NCI-H1092 treated with DMSO at 0.1 percent for 48 hours (cell line): ENCODE measurements at regions not wholly inside any gene's neighbourhood (a gene's known extent, or its start where the extent isn't known, plus 50 kb on each side); places are given as distances from the start of the nearest gene placed in this dataset.
"Not testable (repeated sequence)": the region's sequence is repeated elsewhere in the genome, so short reads cannot be mapped to it uniquely, and the experiment has no call there.

Experiments
- DNase-seq: peaks from one replicate; lab custom pipeline; 2025; lab: John Stamatoyannopoulos, UW

DNA sequence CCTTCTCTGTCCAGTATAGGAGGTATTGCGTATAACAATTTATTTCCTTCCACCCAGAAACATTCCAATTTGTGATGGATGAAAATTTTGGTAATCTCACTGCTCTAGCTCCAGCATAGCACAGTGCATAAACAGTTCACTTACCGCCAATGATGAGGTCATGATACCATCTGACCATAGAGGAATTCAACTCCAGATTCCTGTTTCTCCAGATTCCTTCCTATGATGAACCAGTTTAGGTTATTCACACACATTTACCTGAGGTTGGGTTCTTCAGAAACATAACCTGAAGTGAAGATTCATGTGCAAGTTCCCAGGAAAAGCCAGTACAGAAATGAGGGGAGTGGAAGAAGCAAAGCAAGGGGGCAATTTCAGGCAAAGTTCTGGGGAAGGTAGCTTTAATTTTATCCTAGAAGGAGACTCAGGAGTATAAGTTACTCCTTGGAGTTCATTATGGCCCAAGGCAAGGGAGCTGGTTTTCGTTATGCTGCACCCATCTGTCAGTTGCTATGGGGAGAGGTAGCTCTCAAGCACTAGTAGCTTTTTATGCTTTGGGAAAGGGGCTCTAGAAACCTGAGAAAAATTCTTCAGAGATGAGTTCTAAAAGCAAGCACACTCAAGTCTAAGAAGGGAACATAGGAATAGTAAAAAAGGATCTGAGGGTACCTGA, 121.6 kb downstream of the CASP12 start:
- no peak for DNase-seq

DNA sequence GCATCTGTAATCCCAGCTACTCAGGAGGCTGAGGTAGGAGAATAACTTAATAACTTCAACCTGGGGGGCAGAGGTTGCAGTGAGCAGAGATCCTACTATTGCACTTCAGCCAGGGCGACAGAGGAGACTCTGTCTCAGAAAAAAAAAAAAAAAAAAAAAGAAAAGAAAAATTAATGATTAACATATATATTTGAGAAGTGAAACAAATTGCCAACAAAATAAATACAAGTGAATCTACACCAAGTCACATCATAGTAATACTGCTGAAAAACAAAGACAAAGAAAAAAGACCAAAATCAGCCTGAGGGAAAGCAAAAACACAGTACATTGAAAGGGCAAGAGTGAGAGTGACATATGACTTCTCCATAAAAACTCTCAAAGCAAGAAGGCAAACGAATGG, 123.7 kb downstream of the CASP12 start:
- DNase-seq, result no peak

DNA sequence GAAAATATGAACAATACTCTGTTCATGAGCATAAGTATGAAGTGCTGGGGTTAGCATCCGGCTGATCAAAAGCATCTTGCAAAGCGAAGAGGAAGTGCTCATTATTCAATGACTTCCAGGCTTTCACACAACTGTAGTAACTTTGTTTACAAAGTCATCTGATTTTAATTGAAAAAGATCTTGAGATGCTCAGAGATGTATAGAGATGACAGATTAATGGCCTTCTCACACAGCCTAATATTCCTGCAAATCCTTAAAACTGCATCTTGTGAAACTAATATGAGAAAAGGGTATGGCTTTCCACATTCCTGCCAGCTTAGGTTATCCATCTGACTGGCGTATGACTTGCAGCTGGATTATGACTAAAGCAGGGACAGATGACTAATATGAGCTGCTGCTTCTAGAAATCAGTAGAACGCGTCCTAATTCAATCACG, 125.4 kb downstream of the CASP12 start:
- DNase-seq, result no peak

DNA sequence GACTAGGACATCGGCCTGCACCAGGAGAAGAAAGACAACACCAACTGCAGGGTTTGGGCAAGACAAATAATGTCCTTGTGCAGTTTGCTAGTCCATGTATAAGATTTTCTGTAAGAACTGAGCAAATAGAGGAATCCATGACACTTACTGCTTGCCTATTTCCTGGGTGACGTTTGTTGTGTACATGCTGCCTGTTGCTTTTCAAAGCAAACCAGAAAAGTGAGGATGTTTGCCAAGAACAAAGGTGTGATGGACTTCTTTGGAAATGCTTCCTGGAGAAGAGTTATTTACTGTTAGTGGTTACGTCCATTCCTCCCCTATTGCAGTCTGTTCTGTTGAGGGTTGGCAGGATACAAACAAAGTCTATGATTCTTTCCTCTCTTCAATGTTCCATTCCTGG, 126.5 kb downstream of the CASP12 start:
- DNase-seq, result no peak

DNA sequence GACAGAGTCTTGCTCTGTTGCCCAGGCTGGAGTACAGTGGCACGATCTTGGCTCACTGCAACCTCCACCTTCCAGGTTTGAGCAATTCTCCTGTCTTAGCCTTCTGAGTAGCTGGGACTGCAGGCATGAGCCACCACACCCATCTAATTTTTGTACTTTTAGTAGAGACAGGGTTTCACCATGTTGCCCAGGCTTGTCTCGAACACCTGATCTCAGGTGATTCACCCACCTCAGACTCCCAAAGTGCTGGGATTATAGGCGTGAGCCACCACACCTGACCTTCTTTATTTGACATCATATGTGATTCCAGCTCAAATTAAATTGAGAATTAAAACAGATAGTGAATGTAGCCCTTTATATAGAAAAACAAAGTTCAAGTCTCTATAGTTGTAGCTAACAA, 127.2 kb downstream of the CASP12 start:
- DNase-seq, result not testable (repeated sequence)

DNA sequence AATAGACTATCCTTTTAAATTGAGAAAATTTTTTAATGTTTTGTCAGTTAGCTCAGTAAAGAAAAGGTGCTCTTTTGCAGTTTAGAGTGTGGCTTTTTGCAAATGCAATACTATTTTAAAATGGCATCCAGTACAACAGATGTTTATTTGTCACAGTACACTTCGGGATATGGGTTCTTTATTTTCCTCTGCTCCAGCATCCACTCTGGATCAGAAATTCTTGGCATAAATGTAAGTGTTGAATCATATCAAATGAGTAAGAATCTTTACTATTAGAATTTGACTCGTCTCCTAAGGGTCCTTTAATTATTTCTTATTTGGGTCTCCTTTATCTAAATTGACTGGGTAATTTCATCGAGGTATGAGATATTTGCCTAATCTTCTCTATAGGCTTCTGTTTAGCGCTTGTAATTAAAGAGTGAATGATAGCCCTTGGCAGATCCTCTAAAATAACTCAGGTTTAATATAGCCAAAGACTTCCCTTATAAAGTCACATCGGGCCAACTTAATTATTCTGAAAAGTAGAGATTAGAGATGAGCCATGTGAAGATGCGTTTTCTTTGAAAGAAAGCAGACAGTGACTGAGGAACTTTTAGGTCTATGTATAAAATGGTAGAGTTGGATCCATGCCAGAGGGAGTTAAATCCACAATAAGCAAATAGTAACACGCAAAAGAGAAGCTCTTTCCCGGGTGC, 132.7 kb downstream of the CASP12 start:
- DNase-seq, result no peak

DNA sequence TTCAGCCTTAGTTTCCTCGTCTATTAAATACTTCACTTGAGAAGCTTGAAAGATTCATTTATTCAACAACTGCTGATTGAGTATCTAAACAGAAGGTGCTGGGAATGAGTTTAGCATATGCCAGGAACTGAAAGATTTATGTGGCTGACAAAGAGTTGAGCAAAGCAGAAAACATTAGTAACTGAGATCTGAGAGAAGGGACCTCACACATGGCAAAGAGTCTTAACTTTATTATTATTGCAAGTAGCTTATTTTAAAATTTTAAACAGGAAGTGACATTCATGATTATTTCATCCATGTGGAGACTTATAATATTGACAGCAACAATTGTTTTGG, 133.6 kb downstream of the CASP12 start:
- no peak for DNase-seq

DNA sequence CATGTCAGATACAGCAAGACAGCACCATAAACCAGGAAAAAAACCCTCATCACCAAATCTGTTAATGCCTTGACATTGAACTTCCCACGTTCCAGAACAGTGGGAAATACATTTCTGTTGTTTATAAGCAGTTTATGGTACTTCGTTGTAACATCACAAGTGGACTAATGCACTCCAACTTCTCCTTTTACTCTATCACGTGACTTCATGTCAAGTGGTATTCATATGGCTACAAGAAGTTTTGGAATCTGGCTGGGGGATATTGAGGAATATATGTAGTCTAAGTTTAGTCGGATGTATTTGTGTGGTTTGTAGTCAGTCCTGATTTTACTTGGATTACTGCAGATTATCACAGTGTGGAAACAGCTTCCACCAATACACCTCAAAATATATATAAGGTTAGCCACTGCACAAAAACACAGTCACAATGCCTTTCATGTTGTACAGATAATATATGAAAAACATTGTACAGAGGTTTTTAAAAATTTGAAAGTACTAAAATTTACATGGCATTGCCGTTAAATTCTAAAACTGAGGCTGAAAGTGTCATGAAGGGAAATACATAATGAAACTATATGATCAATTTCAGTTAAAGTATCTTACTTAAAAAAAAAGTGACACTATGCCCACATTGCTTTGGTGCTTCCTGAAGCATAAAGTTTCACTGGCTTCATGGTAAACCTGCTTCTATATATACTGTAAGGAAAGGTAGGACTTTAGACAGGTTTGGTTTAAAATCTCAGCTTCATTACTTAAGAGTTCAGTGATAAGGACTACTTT, 134.1 kb downstream of the CASP12 start:
- no peak for DNase-seq

DNA sequence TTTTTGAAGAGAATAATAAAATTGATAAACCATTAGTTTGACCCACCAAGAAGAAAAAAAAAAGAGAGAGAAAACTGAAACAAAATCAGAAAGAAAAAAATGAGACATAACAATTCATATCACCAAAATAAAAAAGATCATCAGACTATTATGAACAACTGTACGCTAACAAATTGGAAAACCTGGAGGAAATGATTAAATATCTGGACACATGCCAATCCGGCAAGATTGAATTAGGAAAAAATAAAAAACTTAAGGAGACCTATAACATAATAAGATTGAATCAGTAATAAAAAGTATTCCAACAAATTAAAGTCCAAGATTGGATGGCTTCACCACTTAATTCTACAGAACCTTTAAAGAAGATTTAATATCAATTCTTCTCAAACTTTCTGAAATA, 136.7 kb downstream of the CASP12 start:
- no peak for DNase-seq

DNA sequence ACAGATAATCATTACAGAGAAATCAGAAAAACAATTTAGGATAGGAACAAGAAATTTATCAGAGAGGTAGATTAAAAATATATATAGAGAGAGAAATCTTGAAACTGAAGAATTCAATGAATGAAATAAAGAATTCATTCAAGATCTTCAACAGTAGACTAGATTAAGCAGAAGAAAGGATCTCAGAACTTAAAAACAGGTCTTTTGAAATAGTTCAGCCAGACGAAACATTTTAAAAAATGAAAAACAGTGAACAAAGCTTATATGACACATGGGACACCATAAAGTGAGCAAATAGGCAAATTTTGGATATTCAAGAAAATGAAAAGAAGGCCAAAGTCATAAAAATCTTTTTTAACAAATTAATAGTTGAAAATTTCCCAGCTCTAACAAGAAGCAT, 138.8 kb downstream of the CASP12 start:
- no peak for DNase-seq

DNA sequence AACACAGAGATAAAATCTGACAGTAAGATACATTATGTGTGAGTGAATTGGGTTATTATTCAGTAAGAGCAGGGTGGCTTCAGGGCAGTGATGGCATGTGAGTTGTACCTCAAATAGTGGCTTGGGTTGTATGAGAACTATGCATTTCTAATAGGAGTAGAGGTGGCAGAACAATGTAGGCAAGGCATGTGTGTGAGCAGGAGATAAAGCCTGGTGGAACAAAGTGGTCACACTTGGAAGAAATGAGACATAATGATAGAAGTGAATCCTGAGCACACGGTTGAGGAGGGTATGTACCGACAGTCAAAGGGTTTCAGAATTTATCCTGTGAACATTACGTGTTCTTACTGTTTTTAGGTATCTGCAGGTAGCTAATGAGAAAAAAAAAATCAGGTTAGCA, 159.3 kb downstream of the CASP12 start:
- DNase-seq, result no peak

DNA sequence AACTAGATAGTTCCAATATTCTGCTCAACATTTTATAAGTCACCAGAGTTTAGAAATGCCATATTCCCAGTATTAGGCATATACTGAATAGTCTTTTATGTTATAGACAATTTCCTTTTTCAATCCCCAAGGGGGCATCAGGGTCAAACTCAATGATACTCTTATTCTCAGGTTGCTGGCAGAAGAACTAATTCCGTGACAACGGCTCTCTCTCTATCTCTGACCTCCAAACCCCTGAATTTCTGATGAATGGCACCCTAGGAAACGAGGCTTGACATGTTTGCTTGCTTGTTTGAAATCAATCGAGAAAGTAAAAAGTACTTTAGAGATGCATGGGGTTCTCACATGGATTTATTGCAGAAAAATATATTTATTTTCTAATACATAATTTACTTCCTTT, 160.1 kb downstream of the CASP12 start:
- DNase-seq, result no peak

DNA sequence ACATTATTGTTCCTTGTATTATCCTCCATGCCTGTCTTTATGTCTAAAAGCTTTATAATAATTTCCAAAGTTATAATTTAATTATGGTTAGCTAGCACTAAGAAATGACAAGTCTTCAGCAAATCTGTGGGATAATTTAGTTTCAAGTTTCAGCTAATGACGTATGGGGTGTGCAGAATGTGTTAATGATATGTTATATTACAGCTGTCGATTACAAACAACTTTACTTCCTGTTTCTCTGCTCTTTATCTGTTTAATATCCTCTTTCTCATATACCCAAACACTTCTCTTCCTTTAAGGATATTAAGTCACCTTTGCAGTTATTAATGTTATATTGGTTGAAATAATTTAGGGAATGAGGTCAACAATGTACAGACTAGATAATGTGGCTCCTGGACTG, 161.8 kb downstream of the CASP12 start:
- DNase-seq, result no peak

DNA sequence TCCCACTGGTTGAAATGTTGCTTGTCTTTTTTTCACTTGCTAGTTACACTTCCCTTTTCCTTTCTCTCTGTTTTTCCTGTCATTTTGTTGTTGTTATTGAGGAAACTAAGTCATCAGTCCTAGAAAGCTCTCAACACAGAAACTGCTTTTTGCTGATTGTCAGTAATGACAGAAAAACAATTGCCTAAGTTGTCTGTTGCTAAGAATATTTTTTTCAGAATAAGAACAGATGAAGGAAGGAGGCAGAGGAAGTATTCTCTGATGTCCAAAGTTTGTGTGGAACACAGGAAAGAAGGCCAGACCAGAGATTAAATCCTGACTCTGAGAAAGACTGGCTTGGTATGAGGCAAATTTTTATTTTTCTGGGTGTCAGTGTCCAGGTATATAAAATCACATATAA, 163.3 kb downstream of the CASP12 start:
- DNase-seq, result no peak

DNA sequence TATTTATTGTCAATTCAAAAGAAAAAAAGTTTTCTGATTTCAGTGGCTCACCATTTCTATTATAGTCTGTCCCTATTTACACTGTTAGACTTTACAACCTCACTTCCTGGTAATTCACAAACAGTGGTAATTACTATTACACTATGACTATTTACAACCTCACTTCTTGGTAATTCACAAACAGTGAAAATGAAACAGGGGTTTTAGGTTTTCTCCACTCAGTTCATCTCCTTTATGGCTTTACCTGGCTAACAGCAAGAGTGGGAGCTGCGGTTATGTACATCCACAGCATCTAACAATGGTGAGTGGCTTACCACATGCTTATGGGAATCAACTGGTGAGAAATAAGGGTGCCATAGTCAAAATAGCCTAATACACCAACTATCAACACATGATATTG, 166.4 kb downstream of the CASP12 start:
- no peak for DNase-seq

DNA sequence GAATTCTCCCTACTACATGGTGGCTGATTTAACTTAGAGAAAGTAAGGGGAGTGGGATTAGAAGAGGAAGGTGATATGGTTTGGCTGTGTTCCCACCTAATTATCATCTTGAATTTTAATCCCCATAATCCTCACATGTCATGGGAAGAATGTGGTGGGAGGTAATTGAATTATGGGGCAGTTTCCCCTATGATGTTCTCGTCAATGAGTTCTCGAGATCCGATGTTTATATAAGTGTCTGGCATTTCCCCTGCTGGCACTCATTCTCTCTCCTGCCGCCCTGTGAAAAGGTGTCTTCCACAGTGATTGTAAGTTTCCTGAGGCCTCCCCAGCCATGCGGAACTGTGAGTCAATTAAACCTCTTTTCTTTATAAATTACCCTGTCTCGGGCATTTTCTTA, 169.3 kb downstream of the CASP12 start:
- DNase-seq, result no peak

DNA sequence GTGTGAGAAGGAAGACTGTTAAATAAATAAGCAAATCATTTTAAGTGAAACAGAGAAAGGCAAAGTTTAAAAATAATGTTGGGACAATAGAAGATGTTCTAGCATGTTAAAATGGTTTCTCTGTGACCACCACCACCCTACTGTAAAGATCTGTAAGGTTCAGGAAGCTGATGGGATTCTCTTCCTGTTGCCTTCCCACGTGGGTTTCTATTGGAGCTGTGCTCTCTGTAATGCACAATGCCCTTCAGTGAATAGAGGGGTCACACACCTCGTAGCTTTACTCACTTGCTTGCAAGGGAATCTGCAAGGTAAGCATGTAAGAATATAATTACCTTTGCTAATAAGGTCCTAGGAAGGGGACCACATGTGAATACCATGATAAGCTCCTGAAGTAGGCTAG, 170.5 kb downstream of the CASP12 start:
- DNase-seq, result no peak

DNA sequence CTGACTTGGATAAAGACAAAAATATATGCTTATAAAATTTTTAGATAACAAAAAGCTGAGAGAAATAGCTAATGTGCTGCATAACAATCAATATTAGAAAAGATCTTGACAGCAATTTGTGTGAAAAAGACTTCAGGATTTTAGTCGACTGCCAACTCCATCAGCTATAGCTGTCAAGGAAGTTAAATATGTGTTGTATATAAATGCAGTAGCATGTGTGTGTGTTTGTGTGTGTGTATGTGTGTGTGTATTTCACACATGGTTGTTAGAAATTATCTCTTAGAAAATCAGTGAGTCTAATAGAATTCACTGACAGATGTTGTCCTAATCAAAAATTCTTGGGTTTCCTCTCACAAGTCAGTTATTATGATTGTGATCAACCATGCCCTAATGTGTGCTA, 171.2 kb downstream of the CASP12 start:
- DNase-seq, result no peak

DNA sequence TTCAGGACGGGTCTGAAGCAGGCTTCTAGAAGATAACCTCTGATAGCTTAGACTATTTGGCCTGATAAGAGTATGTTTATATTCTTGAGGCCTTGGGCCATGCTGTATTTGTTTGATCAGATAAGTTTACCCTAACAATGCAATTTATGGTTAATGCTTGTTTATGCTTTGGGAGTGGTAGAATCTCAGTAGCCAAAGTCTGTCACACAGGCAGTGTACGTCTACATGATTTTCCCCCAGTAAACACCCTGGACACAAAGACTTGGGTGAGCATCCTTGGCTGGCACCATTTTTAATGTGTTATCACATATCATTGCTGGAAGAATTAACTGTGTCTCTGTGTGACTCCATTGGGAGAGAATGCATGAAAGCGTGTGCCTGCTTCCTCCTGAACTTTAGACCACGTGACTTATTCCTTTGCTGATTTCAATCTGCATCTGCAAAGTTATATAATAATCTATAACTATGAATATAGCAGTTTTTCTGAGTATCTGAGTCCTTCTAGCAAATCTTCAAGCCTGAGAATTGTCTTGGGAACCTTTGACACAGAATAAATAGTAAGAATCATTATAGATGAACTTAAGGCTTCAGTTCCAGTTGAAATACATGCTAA, 172.4 kb downstream of the CASP12 start:
- no peak for DNase-seq

DNA sequence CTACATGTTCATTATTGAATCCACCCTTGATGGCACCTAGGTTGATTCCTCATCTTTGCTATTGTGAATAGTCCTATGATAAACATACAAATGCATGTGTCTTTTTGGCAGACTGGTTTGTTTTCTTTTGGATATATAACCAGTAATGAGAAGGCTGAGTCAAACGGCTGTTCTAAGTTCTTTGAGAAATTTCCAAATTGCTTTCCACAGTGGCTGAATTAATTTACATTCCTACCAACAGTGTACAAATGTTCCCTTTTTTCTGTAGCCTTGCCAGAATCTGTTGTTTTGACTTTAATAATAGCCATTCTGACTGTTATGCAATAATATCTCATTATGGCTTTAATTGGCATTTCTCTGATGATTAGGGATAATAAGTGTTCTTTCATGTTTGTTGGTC, 184.9 kb downstream of the CASP12 start:
- DNase-seq, result no peak

DNA sequence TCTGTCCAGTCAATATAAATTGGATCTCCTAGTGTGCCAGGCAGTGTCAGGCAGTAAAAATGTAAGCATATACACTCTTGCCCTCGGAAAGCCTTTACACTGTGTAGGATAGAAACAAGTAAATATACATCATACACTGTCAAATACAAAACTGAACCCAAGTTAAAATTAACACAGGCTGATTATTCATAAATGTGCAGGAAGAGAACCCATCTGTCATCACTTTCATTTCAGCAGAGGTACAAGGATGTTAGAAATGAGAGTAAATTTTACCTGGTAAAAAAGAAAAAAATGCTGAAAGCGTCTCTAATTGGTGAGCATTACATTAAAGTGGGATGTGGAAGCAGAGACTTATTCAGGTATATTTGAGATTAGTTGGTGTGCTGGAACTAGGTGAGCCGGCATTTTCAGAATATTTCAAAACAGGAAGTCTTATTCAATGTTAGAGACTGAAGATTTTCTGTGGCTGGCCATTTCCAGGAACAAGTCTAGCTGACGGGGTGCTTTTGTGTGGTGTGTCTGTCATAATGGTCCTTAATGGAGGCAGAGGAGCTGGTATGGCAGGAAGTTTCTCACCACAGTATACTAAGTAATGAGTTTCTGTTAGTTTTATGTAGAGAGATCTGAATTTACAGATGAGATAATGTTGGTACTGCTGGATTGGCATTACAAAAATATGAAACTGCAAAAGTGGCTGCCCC, 192.6 kb downstream of the CASP12 start:
- DNase-seq, result no peak

DNA sequence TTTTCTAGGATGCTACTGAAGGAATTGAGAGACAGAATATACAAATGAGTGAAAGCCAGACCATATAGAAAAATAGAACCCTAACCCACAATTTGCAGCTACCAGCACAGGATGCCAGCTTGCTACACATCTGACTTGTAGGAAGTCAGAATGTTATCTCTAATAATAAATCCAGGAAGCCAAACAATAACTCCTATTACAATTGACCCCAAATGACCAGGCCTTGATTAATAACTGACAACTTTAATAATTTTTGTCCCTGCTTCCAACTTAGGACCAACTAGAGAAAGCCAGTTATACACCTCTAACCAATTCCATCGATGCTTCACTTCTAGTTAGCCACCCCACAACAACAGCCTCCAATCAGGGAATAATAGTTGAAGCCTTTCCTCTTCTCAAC, 193.4 kb downstream of the CASP12 start:
- DNase-seq, result no peak
